Neural progenitor cell (in vitro differentiated cells): ENCODE measurements at regions not wholly inside any gene's neighbourhood (a gene's known extent, or its start where the extent isn't known, plus 50 kb on each side); places are given as distances from the start of the nearest gene placed in this dataset.

Experiments used
- DNase-seq: peaks from one replicate; pipeline ENCODE4 v3.0.0-alpha.2; 2016; ENCODE audit warnings: low spot score
- H2AFZ ChIP-seq: fragments of 200-600 bp; sonication (generic); replicated peaks from 2 replicates; pipeline ENCODE4 v1.6.1; 2016; ENCODE audit warnings: antibody characterized with exemption
- H3F3A ChIP-seq: fragments of 200-600 bp; sonication (generic); 2 replicates; pipeline ENCODE4 v1.6.1; 2016; ENCODE audit warnings: antibody characterized with exemption, low read depth
- H3K27ac ChIP-seq: fragments of 200-600 bp; sonication (generic); 2 replicates; pipeline ENCODE4 v1.5.1; 2016; ENCODE audit warnings: mild to moderate bottlenecking
- H3K27me3 ChIP-seq: fragments of 200-600 bp; sonication (generic); 2 replicates; pipeline ENCODE4 v1.6.1; 2016; ENCODE audit warnings: mild to moderate bottlenecking, moderate library complexity
- H3K36me3 ChIP-seq: fragments of 200-600 bp; sonication (generic); 2 replicates; pipeline ENCODE4 v1.5.1; 2016
- H3K4me1 ChIP-seq: fragments of 200-600 bp; sonication (generic); 2 replicates; pipeline ENCODE4 v1.6.1; 2016; ENCODE audit warnings: mixed run types
- H3K4me2 ChIP-seq: fragments of 200-600 bp; sonication (generic); 2 replicates; pipeline ENCODE4 v1.6.1; 2016
- H3K4me3 ChIP-seq: fragments of 200-600 bp; sonication (generic); 2 replicates; pipeline ENCODE4 v1.5.1; 2016
- H3K79me2 ChIP-seq: fragments of 200-600 bp; sonication (generic); 2 replicates; pipeline ENCODE4 v1.6.1; 2016; ENCODE audit warnings: low read depth
- H3K9ac ChIP-seq: fragments of 200-600 bp; sonication (generic); 2 replicates; pipeline ENCODE4 v1.6.1; 2016
- H3K9me3 ChIP-seq: fragments of 200-600 bp; sonication (generic); 2 replicates; pipeline ENCODE4 v1.5.1; 2016; ENCODE audit warnings: low read depth
- H4K20me1 ChIP-seq: fragments of 200-600 bp; sonication (generic); 2 replicates; pipeline ENCODE4 v1.6.1; 2016; ENCODE audit warnings: low read depth
- H3K27ac Mint-ChIP-seq: 3 replicates; pipeline ENCODE4 v1.8.0; 2021; ENCODE audit warnings: mixed read lengths
- H3K27me3 Mint-ChIP-seq: 2 replicates; pipeline ENCODE4 v1.8.0; 2022; ENCODE audit warnings: low read depth, mild to moderate bottlenecking, inconsistent platforms, moderate library complexity, mixed read lengths; ENCODE audit not compliant: insufficient read depth
- H3K36me3 Mint-ChIP-seq: 3 replicates; pipeline ENCODE4 v1.8.0; 2021; ENCODE audit warnings: mixed read lengths
- H3K4me1 Mint-ChIP-seq: 3 replicates; pipeline ENCODE4 v1.8.0; 2021; ENCODE audit warnings: mixed read lengths
- H3K4me3 Mint-ChIP-seq: 3 replicates; pipeline ENCODE4 v1.8.0; 2021; ENCODE audit warnings: mild to moderate bottlenecking, moderate library complexity, mixed read lengths
- H3K9me3 Mint-ChIP-seq: 3 replicates; pipeline ENCODE4 v1.8.0; 2020; ENCODE audit warnings: mixed read lengths
- EZH2 ChIP-seq: fragments of 200-600 bp; sonication (generic); IDR thresholded peaks from 2 replicates; pipeline ENCODE4 v1.6.1; 2017; ENCODE audit warnings: antibody characterized with exemption, mild to moderate bottlenecking, moderate library complexity
- EZH2phosphoT487 ChIP-seq: fragments of 200-600 bp; sonication (generic); IDR thresholded peaks from 2 replicates; pipeline ENCODE4 v1.6.1; 2017; ENCODE audit warnings: antibody characterized with exemption
- TF ChIP-seq, protein P1 (sequence below): fragments of 200-600 bp; sonication (generic); IDR thresholded peaks from 2 replicates; pipeline ENCODE4 v1.5.1; 2017; ENCODE audit warnings: antibody characterized with exemption, mild to moderate bottlenecking

DNA sequence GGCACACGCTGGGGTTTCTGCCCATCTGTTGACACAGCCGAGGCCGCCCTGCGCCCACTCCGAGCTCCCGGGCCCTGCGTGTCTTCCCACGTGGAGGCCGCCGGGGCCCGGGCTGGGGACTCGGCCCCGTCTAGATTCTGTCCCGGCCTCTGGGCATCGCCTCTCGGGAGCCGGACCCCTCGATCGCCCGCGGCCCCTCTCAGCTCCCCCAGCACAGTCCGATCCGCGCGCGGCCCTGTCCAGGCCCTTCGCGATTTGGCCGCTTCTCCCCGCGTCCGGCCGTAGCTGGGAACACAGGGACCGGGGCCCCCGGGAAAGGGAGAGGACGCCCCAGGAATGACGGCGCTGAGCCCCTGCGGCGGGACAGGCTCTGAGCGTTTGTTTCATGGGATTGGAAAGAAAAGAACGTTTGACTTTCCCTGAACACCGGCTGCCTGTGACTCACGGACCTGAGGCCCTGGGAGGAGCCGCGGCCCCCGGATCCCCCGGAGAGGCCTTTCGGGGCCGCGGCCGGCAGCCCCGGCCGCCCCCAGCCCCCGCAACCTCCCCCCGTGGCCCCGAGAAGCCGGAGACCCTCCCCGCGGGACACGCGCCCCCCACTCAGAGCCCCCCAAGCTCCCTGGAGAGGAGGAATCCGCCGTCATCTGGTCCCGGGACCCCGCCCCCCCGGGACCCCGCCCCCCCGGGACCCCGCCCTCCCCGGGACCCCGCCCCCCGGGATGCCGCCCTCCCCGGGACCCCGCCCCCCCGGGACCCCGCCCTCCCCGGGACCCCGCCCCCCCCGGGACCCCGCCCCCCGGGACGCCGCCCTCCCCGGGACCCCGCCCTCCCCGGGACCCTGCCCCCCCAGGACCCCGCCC is 62.7 kb upstream of the CTDP1 start:
- peak overlapping the region; percentile 69 for H3K4me2 ChIP-seq
- Mint-ChIP-seq H3K36me3 (no peaks in the 10 kb centered on the region), H3K9me3 (no peaks in the 10 kb centered on the region), H3K4me3 (no peak overlapping the region), H3K27ac (no peak overlapping the region), H3K27me3 (peaks cover 6% of the 10 kb centered on the region), H3K4me1 (peaks cover 2% of the 10 kb centered on the region)
- H3K27me3 ChIP-seq = peaks cover 9% of the 10 kb centered on the region
- H4K20me1 ChIP-seq = no peaks in the 10 kb centered on the region
- no peaks in the 10 kb centered on the region for H3K9me3 ChIP-seq
- no peaks in the 10 kb centered on the region for H3K36me3 ChIP-seq
- H3K9ac ChIP-seq = no peak overlapping the region
- H3K79me2 ChIP-seq = no peaks in the 10 kb centered on the region
- H3K4me3 ChIP-seq = peak overlapping the region; percentile 37
- peak; percentile 54 for DNase-seq
- H2AFZ ChIP-seq = peak overlapping the region; percentile 90
- no peaks in the 10 kb centered on the region for H3F3A ChIP-seq
- H3K27ac ChIP-seq = no peak overlapping the region
- H3K4me1 ChIP-seq = no peaks in the 10 kb centered on the region
- TF ChIP-seq EZH2 (no peak), EZH2phosphoT487 (no peak)
- TF ChIP-seq, protein P1, sequence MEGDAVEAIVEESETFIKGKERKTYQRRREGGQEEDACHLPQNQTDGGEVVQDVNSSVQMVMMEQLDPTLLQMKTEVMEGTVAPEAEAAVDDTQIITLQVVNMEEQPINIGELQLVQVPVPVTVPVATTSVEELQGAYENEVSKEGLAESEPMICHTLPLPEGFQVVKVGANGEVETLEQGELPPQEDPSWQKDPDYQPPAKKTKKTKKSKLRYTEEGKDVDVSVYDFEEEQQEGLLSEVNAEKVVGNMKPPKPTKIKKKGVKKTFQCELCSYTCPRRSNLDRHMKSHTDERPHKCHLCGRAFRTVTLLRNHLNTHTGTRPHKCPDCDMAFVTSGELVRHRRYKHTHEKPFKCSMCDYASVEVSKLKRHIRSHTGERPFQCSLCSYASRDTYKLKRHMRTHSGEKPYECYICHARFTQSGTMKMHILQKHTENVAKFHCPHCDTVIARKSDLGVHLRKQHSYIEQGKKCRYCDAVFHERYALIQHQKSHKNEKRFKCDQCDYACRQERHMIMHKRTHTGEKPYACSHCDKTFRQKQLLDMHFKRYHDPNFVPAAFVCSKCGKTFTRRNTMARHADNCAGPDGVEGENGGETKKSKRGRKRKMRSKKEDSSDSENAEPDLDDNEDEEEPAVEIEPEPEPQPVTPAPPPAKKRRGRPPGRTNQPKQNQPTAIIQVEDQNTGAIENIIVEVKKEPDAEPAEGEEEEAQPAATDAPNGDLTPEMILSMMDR = no peak

DNA sequence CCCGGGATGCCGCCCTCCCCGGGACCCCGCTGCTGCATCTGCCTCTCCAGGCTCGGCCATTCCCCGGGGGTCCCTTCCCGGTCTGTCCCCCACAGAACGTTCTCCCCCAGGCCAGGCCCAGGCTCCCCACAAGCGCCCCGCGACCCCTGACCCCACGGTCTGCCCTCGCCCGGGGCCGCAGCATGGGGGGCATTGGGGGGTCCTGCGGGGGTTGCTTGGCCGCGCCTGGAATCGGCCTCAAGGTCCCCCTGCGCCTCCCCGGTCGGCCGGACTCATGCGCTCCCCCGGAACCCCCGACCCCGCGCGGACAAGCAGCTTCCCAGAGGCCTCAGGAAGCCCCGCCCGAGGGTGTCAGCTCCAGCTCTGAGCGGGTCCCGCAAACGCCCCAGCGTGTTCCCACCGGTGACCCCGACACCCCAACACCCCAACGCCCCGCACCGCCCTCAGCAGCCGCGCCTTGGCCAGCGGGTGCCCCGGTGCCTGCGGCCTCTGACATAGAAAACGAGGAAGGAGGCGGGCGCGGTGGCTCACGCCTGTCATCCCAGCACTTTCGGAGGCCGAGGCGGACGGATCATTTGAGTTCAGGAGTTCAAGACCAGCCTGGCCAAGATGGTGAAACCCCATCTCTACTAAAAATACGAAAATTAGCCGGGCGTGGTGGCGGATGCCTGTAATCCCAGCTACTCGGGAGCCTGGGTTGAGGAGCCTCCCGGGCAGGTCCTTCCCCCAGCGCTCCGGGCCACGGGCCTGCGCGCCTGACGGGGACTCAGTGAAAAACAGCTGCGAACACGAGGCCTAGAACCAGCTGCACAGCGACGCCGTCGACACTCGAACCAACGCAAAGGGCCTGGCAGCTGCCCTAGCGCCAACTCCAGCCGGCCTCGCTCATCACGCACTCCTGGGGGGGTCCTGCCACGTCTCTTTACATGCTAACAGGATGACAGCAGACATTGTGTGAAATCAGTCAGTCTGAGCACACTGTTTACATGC is 61.8 kb upstream of the CTDP1 start:
- peaks cover 9% of the 10 kb centered on the region for H3K27me3 ChIP-seq
- peaks cover 6% of the 10 kb centered on the region for H3K27me3 Mint-ChIP-seq
- no peak overlapping the region for H3K4me3 Mint-ChIP-seq
- H3K9ac ChIP-seq = no peak overlapping the region
- no peaks in the 10 kb centered on the region for H3F3A ChIP-seq
- DNase-seq = no peak
- no peaks in the 10 kb centered on the region for H3K9me3 ChIP-seq
- H2AFZ ChIP-seq = no peak overlapping the region
- H3K36me3 ChIP-seq = no peaks in the 10 kb centered on the region
- no peak overlapping the region for H3K27ac Mint-ChIP-seq
- TF ChIP-seq, protein P1 = no peak
- TF ChIP-seq EZH2phosphoT487 (no peak), EZH2 (no peak)
- H3K79me2 ChIP-seq = no peaks in the 10 kb centered on the region
- no peaks in the 10 kb centered on the region for H3K9me3 Mint-ChIP-seq
- H3K4me3 ChIP-seq = no peak overlapping the region
- no peaks in the 10 kb centered on the region for H4K20me1 ChIP-seq
- H3K4me1 Mint-ChIP-seq = peaks cover 3% of the 10 kb centered on the region
- H3K36me3 Mint-ChIP-seq = no peaks in the 10 kb centered on the region
- H3K4me1 ChIP-seq = no peaks in the 10 kb centered on the region
- H3K4me2 ChIP-seq = no peak overlapping the region
- H3K27ac ChIP-seq = no peak overlapping the region

DNA sequence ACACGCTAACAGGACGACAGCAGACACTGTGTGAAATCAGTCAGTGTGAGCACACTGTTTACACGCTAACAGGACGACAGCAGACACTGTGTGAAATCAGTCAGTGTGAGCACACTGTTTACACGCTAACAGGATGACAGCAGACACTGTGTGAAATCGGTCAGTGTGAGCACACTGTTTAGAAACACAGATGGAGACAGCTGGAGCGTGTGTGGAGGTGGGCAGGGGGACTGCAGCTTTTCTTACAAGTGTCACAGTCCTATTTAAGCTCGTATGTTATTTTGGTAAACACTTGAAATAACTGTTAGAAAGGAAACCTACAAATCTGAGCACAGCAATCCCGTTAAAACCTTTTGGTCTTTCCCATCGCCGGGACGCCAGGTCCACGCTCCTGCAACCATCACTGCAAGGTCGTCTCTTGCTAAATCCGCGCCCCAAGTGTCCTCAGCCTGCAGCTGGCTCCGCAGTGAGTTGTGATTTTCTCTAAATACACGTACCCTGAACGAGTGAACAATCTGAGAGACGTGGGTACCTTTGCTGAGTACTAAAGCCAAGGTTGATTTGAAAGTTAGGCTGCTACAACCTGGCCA is 58.9 kb upstream of the CTDP1 start:
- no peaks in the 10 kb centered on the region for H3K79me2 ChIP-seq
- no peak for TF ChIP-seq EZH2phosphoT487
- no peak for TF ChIP-seq EZH2
- TF ChIP-seq, protein P1 = no peak
- DNase-seq = no peak
- peaks cover 4% of the 10 kb centered on the region for H3K27me3 Mint-ChIP-seq
- no peak overlapping the region for H3K27ac Mint-ChIP-seq
- H3F3A ChIP-seq = no peaks in the 10 kb centered on the region
- H3K36me3 ChIP-seq = no peaks in the 10 kb centered on the region
- no peaks in the 10 kb centered on the region for H3K9me3 Mint-ChIP-seq
- H4K20me1 ChIP-seq = no peaks in the 10 kb centered on the region
- peaks cover 7% of the 10 kb centered on the region for H3K4me1 Mint-ChIP-seq
- no peaks in the 10 kb centered on the region for H3K9me3 ChIP-seq
- H3K4me3 ChIP-seq = no peak overlapping the region
- no peak overlapping the region for H3K9ac ChIP-seq
- peaks cover 9% of the 10 kb centered on the region for H3K27me3 ChIP-seq
- no peak overlapping the region for H2AFZ ChIP-seq
- H3K4me3 Mint-ChIP-seq = no peak overlapping the region
- no peak overlapping the region for H3K27ac ChIP-seq
- H3K4me2 ChIP-seq = no peak overlapping the region
- no peaks in the 10 kb centered on the region for H3K36me3 Mint-ChIP-seq
- H3K4me1 ChIP-seq = no peaks in the 10 kb centered on the region
